HG03196 (cell line): ENCODE measurements at regions not wholly inside any gene's neighbourhood (a gene's known extent, or its start where the extent isn't known, plus 50 kb on each side); places are given as distances from the start of the nearest gene placed in this dataset.

Experiments
- ATAC-seq: cut with Tn5 transposase; IDR thresholded peaks from one replicate; pipeline ENCODE4 v1.9.1; 2021; ENCODE audit not compliant: unreplicated experiment

DNA sequence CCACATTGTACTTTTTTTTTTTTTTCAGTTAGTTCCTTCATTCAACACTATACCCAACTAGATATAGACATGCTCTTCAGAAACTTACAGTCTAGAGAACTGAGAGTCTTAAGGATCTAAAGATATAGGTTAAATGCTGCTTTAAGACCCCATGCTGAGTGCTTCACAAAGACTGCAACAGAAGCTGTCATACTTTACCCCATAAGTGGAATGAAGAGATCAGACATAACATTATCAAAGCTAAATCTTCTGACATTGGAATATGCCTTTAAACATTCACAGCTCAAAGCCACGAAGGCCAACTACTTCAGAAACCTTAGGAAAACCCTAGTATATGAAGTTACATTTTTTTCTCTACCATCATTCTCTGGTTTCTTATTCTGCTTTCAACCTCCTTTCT is 666.4 kb downstream of the KCNT2 start:
- no peak for ATAC-seq

DNA sequence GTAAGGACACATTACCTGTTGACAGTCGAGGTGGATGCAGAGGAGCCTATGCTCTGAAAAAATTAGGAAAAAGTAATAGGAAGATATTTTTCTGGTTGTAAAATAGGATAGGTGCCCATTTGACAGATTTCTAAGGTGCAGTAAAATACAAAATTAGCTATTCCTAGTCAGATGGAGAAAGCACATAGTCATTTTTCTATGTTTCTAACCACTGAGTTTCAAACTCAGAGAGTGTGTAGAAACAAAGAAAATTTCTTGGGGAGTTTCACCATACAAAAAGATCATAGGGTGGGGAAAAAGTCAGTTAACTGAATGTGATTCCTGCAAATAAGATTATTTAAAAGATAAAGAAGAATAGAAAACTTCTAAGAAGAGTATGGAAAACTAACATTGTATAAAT is 666.9 kb downstream of the KCNT2 start:
- no peak for ATAC-seq

DNA sequence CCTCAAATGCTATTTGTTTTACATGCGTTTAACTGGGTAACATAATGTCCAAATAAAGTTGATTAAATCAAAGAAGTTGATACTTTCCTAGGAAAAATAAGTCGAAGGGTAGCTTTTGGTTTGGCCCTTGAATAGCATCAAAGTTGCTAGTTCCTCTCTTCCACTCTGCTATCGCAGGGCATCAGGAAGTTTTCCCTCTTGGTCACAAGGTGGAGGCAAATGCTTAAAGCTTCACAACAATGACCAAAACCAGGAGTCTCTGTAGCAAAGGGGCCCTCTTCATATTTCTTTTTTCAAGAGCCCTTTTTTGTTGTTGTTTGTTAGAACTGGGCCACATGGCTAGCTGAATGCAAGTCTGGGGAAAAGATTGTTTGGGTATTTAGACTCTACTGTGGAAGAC is 668.4 kb downstream of the KCNT2 start:
- no peak for ATAC-seq

DNA sequence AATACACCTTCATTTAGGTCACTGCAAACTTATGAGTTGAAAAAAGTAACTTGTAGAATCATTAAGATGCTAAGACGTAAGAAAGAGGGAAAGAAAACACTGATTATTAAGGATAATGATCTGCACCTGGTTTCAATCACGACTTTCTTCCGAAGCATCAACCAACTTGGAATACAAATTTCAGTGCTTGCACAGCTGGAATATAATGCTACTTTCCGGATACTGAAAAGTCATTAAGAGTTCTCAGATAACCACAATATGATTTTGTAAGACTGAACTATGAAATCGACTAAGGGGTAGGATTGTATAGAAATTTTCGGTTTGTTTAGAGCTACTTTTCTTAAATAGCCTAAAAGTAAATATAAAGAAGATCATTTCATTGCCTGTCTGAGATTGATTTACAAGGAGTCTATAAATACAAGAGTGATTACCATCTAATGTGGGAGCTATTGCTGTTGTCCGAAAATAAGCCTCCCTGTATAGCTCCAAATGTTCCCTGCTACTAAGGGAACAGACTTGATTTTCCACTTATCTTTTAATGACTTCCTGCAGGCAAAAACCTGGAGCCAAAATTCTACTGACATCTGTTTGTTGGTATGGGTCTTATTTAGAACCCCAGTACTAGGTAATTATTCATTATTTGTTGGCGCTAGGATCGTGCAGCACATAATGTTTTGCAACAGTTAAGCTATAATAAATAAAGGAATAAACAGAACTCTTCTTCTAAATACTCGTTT is 673.3 kb downstream of the KCNT2 start:
- ATAC-seq = no peak

GRCh38 chr1:195933835-195934234 is 674.4 kb downstream of the KCNT2 start:
- ATAC-seq = no peak

GRCh38 chr1:195915826-195916225 is 692.4 kb downstream of the KCNT2 start:
- ATAC-seq = no peak

- ATAC-seq = no peak
Observed at GRCh38 chr1:195909061-195909460, 699.2 kb downstream of the KCNT2 start.

- no peak for ATAC-seq
Observed at GRCh38 chr1:195908121-195908520, 700.1 kb downstream of the KCNT2 start.

- no peak for ATAC-seq
Observed at GRCh38 chr1:195903203-195903602, 705.0 kb downstream of the KCNT2 start.

- no peak for ATAC-seq
Observed at GRCh38 chr1:195902779-195903178, 705.5 kb downstream of the KCNT2 start.

DNA sequence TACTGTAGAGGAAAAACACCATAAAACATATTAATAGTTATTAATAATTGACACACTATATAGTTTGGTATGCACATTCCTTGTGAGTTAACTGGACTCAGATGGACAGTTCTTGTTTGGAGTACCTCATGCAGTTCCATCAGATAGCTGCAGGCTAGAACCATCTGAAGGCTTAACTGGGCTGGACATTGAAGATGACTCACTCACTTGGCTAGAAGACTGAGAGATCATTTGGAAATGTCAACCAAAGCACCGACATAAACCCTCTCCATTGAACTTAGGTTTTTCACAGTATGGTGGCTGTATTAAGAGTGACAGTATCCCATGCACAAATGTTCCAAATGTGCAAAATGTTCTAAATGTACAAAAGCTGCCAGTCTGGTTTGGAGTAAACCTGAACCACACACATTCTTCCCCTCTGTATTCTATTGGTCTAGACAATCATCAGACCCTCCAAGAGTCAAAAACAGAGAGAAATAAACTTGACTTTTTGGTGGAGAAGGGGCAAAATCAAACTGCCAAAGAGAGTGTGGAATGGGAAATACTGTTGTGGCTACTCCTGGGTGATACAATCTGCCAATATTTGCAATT is 708.4 kb downstream of the KCNT2 start:
- no peak for ATAC-seq

- no peak for ATAC-seq
Observed at GRCh38 chr1:195898924-195899323, 709.3 kb downstream of the KCNT2 start.

GRCh38 chr1:195898373-195898772 is 709.9 kb downstream of the KCNT2 start:
- ATAC-seq = no peak

DNA sequence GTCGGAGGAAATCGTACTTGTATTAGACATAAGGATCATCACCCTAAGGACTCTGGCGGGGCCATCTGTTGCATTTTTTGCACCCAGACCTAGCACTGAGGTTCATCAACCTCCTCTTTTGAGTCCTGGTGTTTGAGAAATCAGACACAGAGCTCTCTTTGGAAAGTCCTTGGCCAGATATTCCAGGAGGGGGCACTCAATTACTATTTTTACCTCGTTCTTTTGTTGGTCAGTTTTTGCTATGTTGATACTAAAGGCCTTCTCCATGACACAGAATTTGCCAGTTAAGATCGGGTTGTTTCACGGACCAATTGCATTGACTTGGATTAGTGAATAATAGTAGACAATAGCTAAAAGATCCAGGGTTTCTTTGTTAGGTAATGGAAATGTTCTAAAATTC is 711.2 kb downstream of the KCNT2 start:
- no peak for ATAC-seq

- no peak for ATAC-seq
Observed at GRCh38 chr1:195894411-195894810, 713.8 kb downstream of the KCNT2 start.

GRCh38 chr1:195886000-195886399 is 722.2 kb downstream of the KCNT2 start:
- ATAC-seq = no peak

DNA sequence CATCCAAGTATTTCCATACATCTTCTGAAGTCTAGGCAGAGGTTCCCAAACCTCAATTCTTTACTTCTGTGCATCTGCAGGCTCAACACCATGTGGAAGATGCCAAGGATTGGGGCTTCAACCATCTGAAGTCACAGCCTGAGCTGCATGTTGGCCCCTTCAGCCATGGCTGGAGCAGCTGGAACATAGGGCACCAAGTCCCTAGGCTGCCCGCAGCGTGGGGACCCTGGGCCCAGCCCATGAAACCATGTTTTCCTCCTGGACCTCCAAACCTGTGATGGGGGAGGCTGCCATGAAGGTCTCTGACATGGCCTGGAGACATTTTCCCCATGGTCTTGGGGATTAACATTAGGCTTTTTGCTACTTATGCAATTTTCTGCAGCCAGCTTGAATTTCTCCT is 729.8 kb downstream of the KCNT2 start:
- no peak for ATAC-seq

- no peak for ATAC-seq
Observed at GRCh38 chr1:195876792-195877191, 731.4 kb downstream of the KCNT2 start.

- ATAC-seq = no peak
Observed at GRCh38 chr1:195872376-195872775, 735.9 kb downstream of the KCNT2 start.

GRCh38 chr1:195867638-195868037 is 740.6 kb downstream of the KCNT2 start:
- ATAC-seq = no peak

DNA sequence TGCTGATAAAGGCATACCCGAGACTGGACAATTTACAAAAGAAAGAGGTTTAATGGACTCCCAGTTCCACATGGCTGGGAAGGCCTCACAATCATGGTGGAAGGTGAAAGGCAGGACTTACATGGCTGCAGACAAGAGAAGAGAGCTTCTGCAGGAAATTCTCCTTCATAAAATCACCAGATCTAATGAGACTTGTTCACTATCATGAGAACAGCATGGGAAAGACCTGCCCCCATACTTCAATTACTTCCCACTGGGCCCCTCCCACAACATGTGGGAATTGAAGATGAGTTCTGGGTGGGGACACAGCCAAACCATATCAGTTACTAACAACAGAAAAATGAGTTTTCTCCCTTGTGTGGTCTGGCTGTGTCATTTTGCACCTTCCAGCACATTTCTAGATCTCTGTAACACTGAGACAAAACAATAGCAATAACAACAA is 741.4 kb downstream of the KCNT2 start:
- no peak for ATAC-seq

DNA sequence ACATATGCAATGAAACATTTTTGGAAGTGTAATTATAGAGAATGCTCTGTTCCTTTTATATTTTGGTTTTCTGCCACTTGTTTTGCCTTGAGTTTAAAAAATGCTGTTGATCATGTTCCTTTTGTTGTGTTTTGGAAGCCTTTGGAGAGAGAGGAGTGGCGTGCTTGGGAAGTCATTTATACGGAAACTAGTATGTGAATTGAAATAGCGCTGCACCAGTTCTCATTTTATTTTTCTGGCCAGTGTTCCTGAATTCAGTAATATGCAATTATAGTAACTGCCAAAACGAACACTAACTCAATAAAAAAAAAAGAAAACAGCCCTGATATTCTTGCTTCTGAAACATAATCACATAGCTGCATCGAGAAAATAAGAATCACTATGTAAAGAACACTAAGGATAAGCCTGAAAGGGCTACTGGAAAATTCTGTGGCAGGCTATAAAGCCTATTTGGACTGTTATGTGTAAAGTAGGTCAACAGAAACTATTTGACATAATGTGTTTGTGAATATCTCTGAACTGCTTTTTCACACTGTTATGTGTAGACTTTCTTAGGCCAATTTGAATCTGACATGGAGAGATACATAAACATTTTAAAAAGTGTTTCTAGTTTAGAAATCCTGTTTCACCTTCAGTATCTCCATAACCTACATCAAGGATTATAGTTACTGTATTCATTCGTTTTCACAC is 742.0 kb downstream of the KCNT2 start:
- ATAC-seq = no peak
